Colonic mucosa (tissue), 4 donors: ENCODE measurements at regions not wholly inside any gene's neighbourhood (a gene's known extent, or its start where the extent isn't known, plus 50 kb on each side); places are given as distances from the start of the nearest gene placed in this dataset.

ENCODE experiments used
- DNase-seq: peaks from one replicate; pipeline ENCODE4 v3.0.0-alpha.2; 2020
- H3K27ac ChIP-seq: fragments of 200-600 bp; one replicate; pipeline ENCODE4 v1.8.0; 2021
- H3K27me3 ChIP-seq: fragments of 200-600 bp; one replicate; pipeline ENCODE4 v1.8.0; 2021
- H3K36me3 ChIP-seq: fragments of 200-600 bp; one replicate; pipeline ENCODE4 v1.8.0; 2021
- H3K4me1 ChIP-seq: fragments of 200-600 bp; one replicate; pipeline ENCODE4 v1.8.0; 2021; ENCODE audit warnings: mild to moderate bottlenecking
- H3K4me3 ChIP-seq: fragments of 200-600 bp; one replicate; pipeline ENCODE4 v1.8.0; 2021
- H3K9ac ChIP-seq, 2 donors: one replicate each; pipeline ENCODE4 v1.7.0; 2013; ENCODE audit warnings: control low read depth in 2 of 2, low read depth in 2 of 2, low read length in 2 of 2
- H3K9me3 ChIP-seq: fragments of 200-600 bp; one replicate; pipeline ENCODE4 v1.8.0; 2021
- CTCF ChIP-seq: fragments of 200-600 bp; IDR thresholded peaks from one replicate; pipeline ENCODE4 v1.8.0; 2022; ENCODE audit warnings: antibody characterized with exemption, mild to moderate bottlenecking
- intact Hi-C: fragments of 100-400 bp; cut with DNase I; formaldehyde crosslinking; loops from one replicate; pipeline ENCODE4 v1.14.1; 2022
- donor health status: healthy.
- donor health status: DM: no; HTN: no; CAD: no.
- donor health status: DM: no; HTN: no; CAD: no.

GRCh38 chr6:4345543-4345942 is 210.2 kb upstream of the ECI2 start:
- Histone ChIP-seq H3K36me3 (no peaks in the 10 kb centered on the region), H3K4me3 (no peak overlapping the region), H3K27ac (no peak overlapping the region), H3K9ac (no peak overlapping the region), H3K27me3 (no peaks in the 10 kb centered on the region), H3K9me3 (no peaks in the 10 kb centered on the region), H3K4me1 (no peaks in the 10 kb centered on the region)
- intact Hi-C loops, result no loop called here
- no peak for DNase-seq
- TF ChIP-seq CTCF, result no peak

DNA sequence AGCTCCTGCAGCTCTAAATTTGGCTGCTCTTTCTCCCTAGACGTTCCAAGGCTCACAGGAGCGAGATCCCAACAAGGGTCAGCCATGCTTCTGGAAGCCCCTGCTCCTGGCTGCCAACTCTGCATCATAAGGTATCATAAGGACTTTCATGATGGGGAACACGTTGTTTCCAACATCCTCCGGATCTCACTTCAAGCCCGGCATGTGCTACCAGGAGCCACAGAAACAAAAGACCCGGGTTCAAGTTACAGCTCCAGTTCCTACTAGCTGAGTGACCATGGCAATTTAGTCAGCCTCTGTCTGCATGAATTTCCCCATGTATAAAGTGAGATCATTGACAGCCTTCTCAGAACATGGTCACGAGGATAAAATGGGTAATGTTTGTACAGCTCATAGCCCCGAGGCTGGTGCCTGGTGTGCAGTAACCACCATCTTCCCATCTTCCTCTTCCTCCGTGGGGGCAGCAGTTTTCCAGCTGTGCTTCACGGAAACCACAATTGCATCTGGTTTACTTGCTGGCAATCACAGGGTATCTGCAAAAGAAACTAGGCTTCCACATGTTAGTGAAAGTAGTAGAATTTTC is 209.0 kb upstream of the ECI2 start:
- Histone ChIP-seq H3K36me3 (no peaks in the 10 kb centered on the region), H3K4me3 (no peak overlapping the region), H3K9me3 (no peaks in the 10 kb centered on the region), H3K27me3 (no peaks in the 10 kb centered on the region), H3K4me1 (no peaks in the 10 kb centered on the region), H3K27ac (no peak overlapping the region), H3K9ac (no peak overlapping the region)
- no peak for DNase-seq
- intact Hi-C loops, result no loop called here
- no peak for TF ChIP-seq CTCF

GRCh38 chr6:4342407-4343137 is 207.2 kb upstream of the ECI2 start:
- Histone ChIP-seq H3K36me3 (no peaks in the 10 kb centered on the region), H3K4me3 (no peak overlapping the region), H3K4me1 (no peaks in the 10 kb centered on the region), H3K9ac (no peak overlapping the region), H3K9me3 (no peaks in the 10 kb centered on the region), H3K27ac (no peak overlapping the region), H3K27me3 (no peaks in the 10 kb centered on the region)
- DNase-seq, result no peak
- intact Hi-C loops, result no loop called here
- no peak for TF ChIP-seq CTCF

DNA sequence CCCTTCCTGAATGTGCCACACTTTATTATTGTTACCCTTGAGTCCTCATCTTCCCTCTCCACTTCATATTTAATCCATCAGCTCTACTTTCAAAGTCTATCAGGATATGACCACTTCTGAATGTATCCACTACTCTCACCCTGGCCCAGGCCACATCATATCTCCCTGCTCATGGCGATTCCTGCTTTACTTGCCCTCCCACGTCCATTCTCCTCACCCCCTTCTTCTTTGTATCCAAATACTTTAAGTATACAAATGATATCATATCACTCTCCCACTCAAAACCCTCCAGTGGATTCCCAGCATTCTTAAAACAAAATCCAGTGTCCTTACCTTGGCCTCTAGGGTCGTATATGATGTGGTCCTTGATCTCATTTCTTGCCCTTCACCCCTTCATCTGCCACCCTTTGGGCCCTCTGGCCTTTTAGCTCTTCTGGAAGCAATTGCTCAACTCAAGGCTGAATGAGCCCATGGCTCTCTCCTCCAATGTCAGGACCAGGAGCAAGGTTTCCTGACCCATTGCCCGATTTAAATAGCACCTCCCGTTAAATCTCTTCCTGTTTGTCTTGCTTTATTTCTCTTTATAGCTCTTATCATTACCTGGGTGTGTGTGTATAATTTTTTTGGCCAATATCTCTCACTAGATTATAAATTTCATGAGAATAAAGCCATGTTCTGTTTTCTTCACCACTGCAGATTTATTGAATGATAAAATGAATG is 205.9 kb upstream of the ECI2 start:
- no peak overlapping the region for H3K27ac ChIP-seq
- H3K36me3 ChIP-seq, result no peaks in the 10 kb centered on the region
- H3K9ac ChIP-seq, result no peak overlapping the region
- H3K4me1 ChIP-seq, result no peaks in the 10 kb centered on the region
- H3K27me3 ChIP-seq, result no peaks in the 10 kb centered on the region
- no peak for TF ChIP-seq CTCF
- no peaks in the 10 kb centered on the region for H3K9me3 ChIP-seq
- intact Hi-C loops, result no loop called here
- no peak overlapping the region for H3K4me3 ChIP-seq
- no peak for DNase-seq

DNA sequence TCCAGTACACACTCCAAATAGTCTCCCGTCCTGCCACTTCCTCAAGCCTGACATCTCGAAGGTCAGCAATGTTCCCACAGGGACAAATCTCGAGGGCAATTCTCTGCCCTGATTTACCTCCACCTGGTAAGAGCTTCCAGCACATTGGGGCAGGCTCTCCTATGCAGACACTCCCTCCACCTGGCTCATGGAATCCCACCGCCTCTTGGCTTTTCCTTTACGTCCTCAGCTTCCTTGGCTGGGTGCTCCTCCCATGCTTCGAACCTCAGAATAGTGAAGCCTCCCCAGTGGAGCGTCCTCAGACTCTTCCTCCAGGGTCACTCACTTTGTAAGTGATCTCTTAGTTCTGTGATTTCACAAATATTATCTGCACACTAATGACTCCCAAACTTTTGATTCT is 205.2 kb upstream of the ECI2 start:
- intact Hi-C loops, result no loop called here
- DNase-seq, result no peak

More for the DNA sequence above, 205.2 kb upstream of the ECI2 start:
- H3K9ac ChIP-seq, result no peak overlapping the region
- no peaks in the 10 kb centered on the region for H3K9me3 ChIP-seq
- no peaks in the 10 kb centered on the region for H3K4me1 ChIP-seq
- H3K27me3 ChIP-seq, result no peaks in the 10 kb centered on the region
- H3K4me3 ChIP-seq, result no peak overlapping the region
- H3K36me3 ChIP-seq, result no peaks in the 10 kb centered on the region
- TF ChIP-seq CTCF, result no peak
- H3K27ac ChIP-seq, result no peak overlapping the region
